CD8-positive, alpha-beta memory T cell (primary cell): ENCODE measurements at regions not wholly inside any gene's neighbourhood (a gene's known extent, or its start where the extent isn't known, plus 50 kb on each side); places are given as distances from the start of the nearest gene placed in this dataset.
"Not testable (repeated sequence)": the region's sequence is repeated elsewhere in the genome, so short reads cannot be mapped to it uniquely, and the experiment has no call there.

Experiments used
- CTCF ChIA-PET: fragments of 350-600 bp; sonication (Branson Sonifier 250); formaldehyde crosslinking; loops from one replicate; lab custom pipeline; 2021; ENCODE audit warnings: antibody characterized with exemption; lab: Charles Lee
- POLR2A ChIA-PET: fragments of 350-600 bp; sonication (Branson Sonifier 250); formaldehyde crosslinking; loops from one replicate; lab custom pipeline; 2021; ENCODE audit warnings: antibody characterized with exemption; lab: Charles Lee
- DNase-seq, 5 donors: peaks; one replicate each; pipeline versions ENCODE4 v3.0.0 to v3.0.0-alpha.2; 2020 to 2022; ENCODE audit warnings: mixed read lengths in 1 of 5
- H3K27ac ChIP-seq: one replicate; pipeline ENCODE4 v1.7.0; 2013; ENCODE audit warnings: low read depth, mild to moderate bottlenecking, low read length, moderate library complexity
- H3K27me3 ChIP-seq: 2 replicates; pipeline ENCODE4 v1.7.0; 2013; ENCODE audit warnings: low read length, mild to moderate bottlenecking; ENCODE audit not compliant: insufficient read depth, poor library complexity, severe bottlenecking
- H3K36me3 ChIP-seq: 2 replicates; pipeline ENCODE4 v1.7.0; 2013; ENCODE audit warnings: mild to moderate bottlenecking, low read length, moderate library complexity; ENCODE audit not compliant: insufficient read depth
- H3K4me1 ChIP-seq: 2 replicates; pipeline ENCODE4 v1.7.0; 2013; ENCODE audit warnings: mild to moderate bottlenecking, low read length, moderate library complexity; ENCODE audit not compliant: insufficient read depth
- H3K4me3 ChIP-seq: 2 replicates; pipeline ENCODE4 v1.7.0; 2013; ENCODE audit warnings: mild to moderate bottlenecking, low read length
- H3K9me3 ChIP-seq: 2 replicates; pipeline ENCODE4 v1.7.0; 2013; ENCODE audit warnings: mild to moderate bottlenecking, low read length
- H3K27ac Mint-ChIP-seq, 8 donors: one replicate each; pipeline ENCODE4 v1.8.0; 2020 to 2021; ENCODE audit warnings: mixed read lengths in 8 of 8, mild to moderate bottlenecking in 6 of 8, inconsistent platforms in 3 of 8, moderate library complexity in 3 of 8
- H3K27me3 Mint-ChIP-seq, 2 donors: one replicate each; pipeline ENCODE4 v1.8.0; 2020 to 2021; ENCODE audit warnings: mixed read lengths in 2 of 2, mild to moderate bottlenecking in 1 of 2, moderate library complexity in 1 of 2
- H3K36me3 Mint-ChIP-seq, 3 donors: one replicate each; pipeline ENCODE4 v1.8.0; 2020 to 2021; ENCODE audit warnings: mixed read lengths in 3 of 3, inconsistent platforms in 1 of 3, mild to moderate bottlenecking in 1 of 3
- H3K4me1 Mint-ChIP-seq, 3 donors: one replicate each; pipeline ENCODE4 v1.8.0; 2020 to 2021; ENCODE audit warnings: mixed read lengths in 3 of 3, inconsistent platforms in 1 of 3, mild to moderate bottlenecking in 1 of 3
- H3K4me3 Mint-ChIP-seq, 7 donors: one replicate each; pipeline ENCODE4 v1.8.0; 2020 to 2021; ENCODE audit warnings: mixed read lengths in 7 of 7, mild to moderate bottlenecking in 6 of 7, moderate library complexity in 4 of 7, inconsistent platforms in 2 of 7
- H3K9me3 Mint-ChIP-seq, 5 donors: one replicate each; pipeline ENCODE4 v1.8.0; 2020 to 2022; ENCODE audit warnings: mixed read lengths in 5 of 5, mild to moderate bottlenecking in 3 of 5, moderate library complexity in 2 of 5, inconsistent platforms in 1 of 5

GRCh38 chr9:42852133-42852930, 668.9 kb downstream of the SPATA31A6 start:
- H3K36me3 Mint-ChIP-seq, H3K27ac ChIP-seq, H3K4me1 ChIP-seq, H3K4me1 Mint-ChIP-seq, H3K27me3 Mint-ChIP-seq, H3K27me3 ChIP-seq, H3K9me3 ChIP-seq, H3K9me3 Mint-ChIP-seq, H3K36me3 ChIP-seq, CTCF ChIA-PET, POLR2A ChIA-PET, H3K4me3 ChIP-seq: not testable (repeated sequence)
- Mint-ChIP-seq H3K4me3 (peak overlapping the region in 1 of 7 donors; percentile 93), H3K27ac (peak overlapping the region in 1 of 8 donors; percentile 35)
- DNase-seq: peak in 1 of 5 donors; percentile 33

- H3K4me3 ChIP-seq, H3K9me3 ChIP-seq, DNase-seq, H3K4me1 Mint-ChIP-seq, H3K27me3 Mint-ChIP-seq, H3K36me3 ChIP-seq, H3K27ac ChIP-seq, CTCF ChIA-PET, H3K4me1 ChIP-seq, H3K27me3 ChIP-seq, POLR2A ChIA-PET, H3K27ac Mint-ChIP-seq, H3K9me3 Mint-ChIP-seq, H3K36me3 Mint-ChIP-seq, H3K4me3 Mint-ChIP-seq: not testable (repeated sequence)
Observed at GRCh38 chr9:42860133-42860532, 676.7 kb downstream of the SPATA31A6 start.

GRCh38 chr9:42862465-42862864, 679.0 kb downstream of the SPATA31A6 start:
- POLR2A ChIA-PET, H3K4me3 ChIP-seq, H3K27ac ChIP-seq, H3K9me3 ChIP-seq, H3K27me3 ChIP-seq, CTCF ChIA-PET, H3K4me3 Mint-ChIP-seq, H3K9me3 Mint-ChIP-seq, H3K36me3 ChIP-seq, H3K4me1 ChIP-seq, H3K36me3 Mint-ChIP-seq, H3K27ac Mint-ChIP-seq, H3K4me1 Mint-ChIP-seq, H3K27me3 Mint-ChIP-seq, DNase-seq: not testable (repeated sequence)
